Astrocyte (in vitro differentiated cells and primary cell): ENCODE measurements at regions not wholly inside any gene's neighbourhood (a gene's known extent, or its start where the extent isn't known, plus 50 kb on each side); places are given as distances from the start of the nearest gene placed in this dataset.

Experiments used
- EZH2 ChIP-seq: IDR thresholded peaks from 2 replicates; pipeline ENCODE4 v1.6.1; 2012; ENCODE audit warnings: mild to moderate bottlenecking, low read length, inconsistent platforms; ENCODE audit not compliant: insufficient read depth
- TF ChIP-seq, protein P1 (sequence below): IDR thresholded peaks from 2 replicates; pipeline ENCODE4 v1.5.1; 2011; ENCODE audit warnings: low read depth, mild to moderate bottlenecking, inconsistent platforms, low read length, moderate library complexity; ENCODE audit not compliant: insufficient read depth

DNA sequence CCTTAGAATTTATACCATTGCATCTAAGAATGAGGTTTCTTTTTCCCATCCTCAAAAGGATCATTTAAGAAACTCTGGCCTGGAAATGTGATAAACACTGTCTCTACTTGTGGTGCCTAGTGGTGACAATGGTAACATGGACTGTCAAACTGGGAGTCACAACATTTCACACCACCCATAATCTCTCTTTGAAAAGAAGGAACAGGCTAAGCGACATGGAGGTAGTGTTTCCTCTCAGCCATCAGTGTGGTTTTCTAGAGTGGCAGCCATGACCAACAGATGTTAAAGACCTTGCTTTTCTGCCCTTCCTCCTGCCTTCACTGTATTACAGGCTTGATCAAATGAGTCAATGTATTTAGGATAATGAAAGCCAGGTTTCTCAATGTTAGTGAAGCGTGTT, 283.1 kb upstream of the STAC start:
- TF ChIP-seq, protein P1, sequence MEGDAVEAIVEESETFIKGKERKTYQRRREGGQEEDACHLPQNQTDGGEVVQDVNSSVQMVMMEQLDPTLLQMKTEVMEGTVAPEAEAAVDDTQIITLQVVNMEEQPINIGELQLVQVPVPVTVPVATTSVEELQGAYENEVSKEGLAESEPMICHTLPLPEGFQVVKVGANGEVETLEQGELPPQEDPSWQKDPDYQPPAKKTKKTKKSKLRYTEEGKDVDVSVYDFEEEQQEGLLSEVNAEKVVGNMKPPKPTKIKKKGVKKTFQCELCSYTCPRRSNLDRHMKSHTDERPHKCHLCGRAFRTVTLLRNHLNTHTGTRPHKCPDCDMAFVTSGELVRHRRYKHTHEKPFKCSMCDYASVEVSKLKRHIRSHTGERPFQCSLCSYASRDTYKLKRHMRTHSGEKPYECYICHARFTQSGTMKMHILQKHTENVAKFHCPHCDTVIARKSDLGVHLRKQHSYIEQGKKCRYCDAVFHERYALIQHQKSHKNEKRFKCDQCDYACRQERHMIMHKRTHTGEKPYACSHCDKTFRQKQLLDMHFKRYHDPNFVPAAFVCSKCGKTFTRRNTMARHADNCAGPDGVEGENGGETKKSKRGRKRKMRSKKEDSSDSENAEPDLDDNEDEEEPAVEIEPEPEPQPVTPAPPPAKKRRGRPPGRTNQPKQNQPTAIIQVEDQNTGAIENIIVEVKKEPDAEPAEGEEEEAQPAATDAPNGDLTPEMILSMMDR, result no peak
- no peak for TF ChIP-seq EZH2
